OCI-LY7 (cell line): ENCODE measurements at regions not wholly inside any gene's neighbourhood (a gene's known extent, or its start where the extent isn't known, plus 50 kb on each side); places are given as distances from the start of the nearest gene placed in this dataset.

ENCODE experiments used
- BruUV-seq: library from RNA; stranded (reverse); fragments of 400-500 nt; replicated peaks from 2 replicates; lab custom pipeline; 2021; lab: Mats Ljungman, UMichigan
- CTCF ChIA-PET: fragments of 300-600 bp; sonication (Branson Sonifier 250); formaldehyde crosslinking; loops from one replicate; lab custom pipeline; 2022; ENCODE audit warnings: antibody characterized with exemption; ENCODE audit not compliant: unreplicated experiment; lab: Charles Lee
- POLR2A ChIA-PET: fragments of 300-600 bp; sonication (Branson Sonifier 250); formaldehyde crosslinking; loops from one replicate; lab custom pipeline; 2022; ENCODE audit warnings: antibody characterized with exemption; lab: Charles Lee
- DNase-seq: peaks from one replicate; pipeline ENCODE4 v3.0.0-alpha.2; 2015; ENCODE audit warnings: low spot score
- H2AFZ ChIP-seq: fragments of 200-600 bp; sonication (generic), shearing (Covaris generic); 2 replicates; pipeline ENCODE4 v1.6.1; 2014; ENCODE audit warnings: mild to moderate bottlenecking, antibody characterized with exemption, low read length, moderate library complexity
- H3K27ac ChIP-seq: fragments of 200-600 bp; sonication (generic); 2 replicates; pipeline ENCODE4 v1.5.1; 2014; ENCODE audit warnings: mixed run types, low read depth, mild to moderate bottlenecking, moderate library complexity, low read length, inconsistent platforms; ENCODE audit not compliant: poor library complexity, severe bottlenecking
- H3K36me3 ChIP-seq: fragments of 200-600 bp; sonication (generic); 2 replicates; pipeline ENCODE4 v1.6.1; 2014; ENCODE audit warnings: mild to moderate bottlenecking, antibody characterized with exemption, low read length, moderate library complexity, mixed read lengths; ENCODE audit not compliant: insufficient read depth
- H3K4me1 ChIP-seq: fragments of 200-600 bp; sonication (generic); 2 replicates; pipeline ENCODE4 v1.5.1; 2014; ENCODE audit warnings: mild to moderate bottlenecking, low read length; ENCODE audit not compliant: insufficient read depth, poor library complexity, severe bottlenecking
- H3K4me2 ChIP-seq: fragments of 200-600 bp; sonication (generic); 2 replicates; pipeline ENCODE4 v1.6.1; 2014; ENCODE audit warnings: mild to moderate bottlenecking, low read length
- H3K4me3 ChIP-seq: fragments of 200-600 bp; sonication (generic); 2 replicates; pipeline ENCODE4 v1.5.1; 2014; ENCODE audit warnings: mild to moderate bottlenecking, low read depth, low read length; ENCODE audit not compliant: poor library complexity, severe bottlenecking
- H3K79me2 ChIP-seq: fragments of 200-600 bp; sonication (generic); 2 replicates; pipeline ENCODE4 v1.6.1; 2016; ENCODE audit warnings: low read depth, mild to moderate bottlenecking, low read length, moderate library complexity, mixed read lengths; ENCODE audit not compliant: insufficient read depth
- H3K9me2 ChIP-seq: fragments of 200-600 bp; sonication (generic); 2 replicates; pipeline ENCODE4 v1.6.1; 2016; ENCODE audit warnings: mild to moderate bottlenecking, low read length, mixed read lengths; ENCODE audit not compliant: insufficient read depth
- H3K9me3 ChIP-seq: fragments of 200-600 bp; sonication (generic); 2 replicates; pipeline ENCODE4 v1.6.1; 2014; ENCODE audit warnings: mild to moderate bottlenecking, mixed run types, low read length, mixed read lengths
- H4K20me1 ChIP-seq: fragments of 200-600 bp; sonication (generic); 2 replicates; pipeline ENCODE4 v1.6.1; 2014; ENCODE audit warnings: mild to moderate bottlenecking, antibody characterized with exemption, low read length, moderate library complexity, mixed read lengths; ENCODE audit not compliant: insufficient read depth
- CTCF ChIP-seq: fragments of 200-600 bp; sonication (generic); conservative IDR thresholded peaks from 2 replicates; pipeline ENCODE4 v1.5.1; 2014; ENCODE audit warnings: mild to moderate bottlenecking, antibody characterized with exemption, low read length, moderate library complexity, mixed read lengths
- EZH2phosphoT487 ChIP-seq: fragments of 200-600 bp; sonication (generic); IDR thresholded peaks from 2 replicates; pipeline ENCODE4 v1.6.1; 2018; ENCODE audit warnings: low read depth, borderline replicate concordance, mild to moderate bottlenecking, mixed run types, antibody characterized with exemption, low read length, moderate library complexity, mixed read lengths
- intact Hi-C: fragments of 100-400 bp; cut with micrococcal nuclease; formaldehyde crosslinking; loops from one replicate; pipeline ENCODE4 v1.10.0; 2022; ENCODE audit not compliant: unreplicated experiment

DNA sequence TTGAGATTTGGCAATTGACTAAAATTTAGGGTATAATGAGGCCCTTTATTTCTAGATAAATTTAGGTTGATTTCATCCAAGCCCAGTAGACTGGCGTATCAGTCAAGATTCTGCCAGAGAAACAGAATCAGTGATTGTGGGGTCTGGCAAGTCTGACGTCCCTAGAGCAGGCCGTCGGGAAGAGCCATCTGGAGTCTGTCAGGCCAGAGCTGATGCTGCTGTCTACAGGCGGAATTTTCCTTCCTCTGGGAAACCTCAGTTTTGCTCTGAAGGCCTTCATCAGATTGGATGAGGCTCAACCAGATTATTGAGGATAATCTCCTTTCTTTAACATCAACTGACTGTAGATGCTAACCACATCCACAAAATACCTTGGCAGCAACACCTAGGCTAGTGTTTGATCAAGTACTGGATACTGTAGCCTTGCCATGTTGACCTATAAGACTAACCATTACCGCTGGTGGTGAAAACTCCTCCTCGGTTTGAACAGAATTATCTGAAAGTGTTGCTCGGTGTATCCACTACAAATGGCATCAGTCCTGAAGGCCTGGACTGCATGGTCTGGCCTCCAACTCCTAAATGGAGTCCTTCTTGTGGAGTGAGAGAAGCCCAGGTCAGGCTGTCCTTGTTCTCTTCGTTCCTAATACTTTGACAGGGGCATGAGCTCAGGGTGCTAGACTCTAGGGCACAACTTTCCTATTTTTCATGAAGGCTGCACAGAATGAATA lies 83.2 kb upstream of the ANKH start:
- DNase-seq: no peak
- Histone ChIP-seq H3K27ac (no peak overlapping the region), H2AFZ (no peak overlapping the region), H4K20me1 (no peaks in the 10 kb centered on the region), H3K4me1 (no peaks in the 10 kb centered on the region), H3K4me2 (no peak overlapping the region), H3K9me3 (no peaks in the 10 kb centered on the region), H3K9me2 (no peaks in the 10 kb centered on the region), H3K36me3 (no peaks in the 10 kb centered on the region), H3K4me3 (no peak overlapping the region), H3K79me2 (no peaks in the 10 kb centered on the region)
- ChIA-PET CTCF (no interaction called here), POLR2A (no interaction called here)
- BruUV-seq: no TSS peak
- intact Hi-C loops: no loop called here
- no peak for TF ChIP-seq CTCF
- TF ChIP-seq EZH2phosphoT487: no peak

DNA sequence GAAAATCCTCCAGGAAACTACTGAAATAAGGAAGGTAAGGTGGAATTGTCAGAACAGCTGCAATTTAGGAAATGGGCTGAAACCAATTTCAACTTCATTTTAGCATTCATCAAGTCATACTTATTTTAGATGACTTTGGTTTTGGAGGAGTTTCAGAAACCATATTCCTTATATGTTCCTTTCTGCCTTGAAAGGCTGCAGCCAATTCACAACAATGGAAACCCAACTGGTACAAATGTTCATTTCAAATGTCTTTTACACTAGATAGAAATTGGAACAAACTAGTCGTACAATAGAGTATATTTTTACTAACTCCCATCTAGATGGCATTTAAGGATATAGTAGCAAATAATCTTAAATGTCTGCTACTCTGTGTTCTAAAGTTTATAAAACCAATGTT lies 82.6 kb upstream of the ANKH start:
- H3K4me1 ChIP-seq: no peaks in the 10 kb centered on the region

More for the DNA sequence above, 82.6 kb upstream of the ANKH start:
- H3K9me3 ChIP-seq: no peaks in the 10 kb centered on the region
- H2AFZ ChIP-seq: no peak overlapping the region
- H4K20me1 ChIP-seq: no peaks in the 10 kb centered on the region
- no peak for TF ChIP-seq CTCF
- TF ChIP-seq EZH2phosphoT487: no peak
- no peak overlapping the region for H3K4me2 ChIP-seq
- no peaks in the 10 kb centered on the region for H3K36me3 ChIP-seq
- POLR2A ChIA-PET: no interaction called here
- no peak for DNase-seq
- intact Hi-C loops: no loop called here
- H3K9me2 ChIP-seq: no peaks in the 10 kb centered on the region
- BruUV-seq: no TSS peak
- no peak overlapping the region for H3K4me3 ChIP-seq
- H3K27ac ChIP-seq: no peak overlapping the region
- H3K79me2 ChIP-seq: no peaks in the 10 kb centered on the region
- CTCF ChIA-PET: no interaction called here
